HG03521 (cell line): ENCODE measurements at regions not wholly inside any gene's neighbourhood (a gene's known extent, or its start where the extent isn't known, plus 50 kb on each side); places are given as distances from the start of the nearest gene placed in this dataset.
"Not testable (repeated sequence)": the region's sequence is repeated elsewhere in the genome, so short reads cannot be mapped to it uniquely, and the experiment has no call there.

ENCODE experiments used
- ATAC-seq: cut with Tn5 transposase; IDR thresholded peaks from one replicate; pipeline ENCODE4 v1.9.1; 2021; ENCODE audit warnings: mild to moderate bottlenecking, moderate library complexity; ENCODE audit not compliant: unreplicated experiment

DNA sequence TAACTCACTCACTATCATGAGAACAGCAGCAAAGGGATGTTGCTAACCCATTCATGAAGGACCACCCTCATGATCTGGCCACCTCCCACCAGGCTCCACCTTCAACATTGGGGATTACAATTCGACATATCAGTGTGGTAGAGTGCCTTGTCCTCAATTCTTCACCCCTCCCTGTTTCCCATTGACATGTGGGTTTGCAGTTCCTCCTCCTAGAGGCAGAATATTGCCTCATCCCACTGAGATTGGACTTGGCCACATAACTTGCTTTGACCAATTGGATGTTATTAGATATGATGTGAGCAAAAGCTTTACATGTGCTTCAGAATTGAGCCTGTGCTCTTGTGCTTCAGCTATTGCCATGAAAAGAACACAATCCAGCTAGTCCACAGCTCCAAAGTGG is 217.0 kb upstream of the CXCR4 start:
- ATAC-seq: no peak

GRCh38 chr2:136332436-136333095 is 214.6 kb upstream of the CXCR4 start:
- ATAC-seq: no peak

- no peak for ATAC-seq
These were observed 213.3 kb upstream of the CXCR4 start for GRCh38 chr2:136331226-136331625.

- ATAC-seq: no peak
These were observed 210.4 kb upstream of the CXCR4 start for GRCh38 chr2:136328207-136328795.

- ATAC-seq: peak; percentile 84
These were observed 209.4 kb upstream of the CXCR4 start for GRCh38 chr2:136327162-136327852.

GRCh38 chr2:136325844-136326331 is 207.9 kb upstream of the CXCR4 start:
- no peak for ATAC-seq

GRCh38 chr2:136324966-136325365 is 207.0 kb upstream of the CXCR4 start:
- no peak for ATAC-seq

DNA sequence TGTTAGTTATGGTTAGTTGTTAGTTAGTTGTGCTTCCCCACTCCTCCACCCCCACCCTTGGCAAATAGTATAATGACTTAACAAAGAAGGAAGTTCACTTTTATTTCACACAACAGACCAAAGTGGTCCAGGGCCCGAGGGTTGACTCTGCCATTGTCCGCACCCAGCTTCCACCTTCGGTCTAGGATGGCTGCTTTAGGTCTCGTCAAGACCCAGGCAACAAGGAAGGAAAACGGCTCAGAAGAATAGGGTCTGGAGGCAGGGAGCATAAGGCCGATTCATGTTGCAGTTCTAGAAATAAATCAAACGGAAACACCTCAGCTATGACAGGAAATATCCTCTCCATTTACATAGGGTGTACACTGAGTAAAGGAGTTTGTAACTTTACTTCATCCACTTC is 206.0 kb upstream of the CXCR4 start:
- no peak for ATAC-seq

DNA sequence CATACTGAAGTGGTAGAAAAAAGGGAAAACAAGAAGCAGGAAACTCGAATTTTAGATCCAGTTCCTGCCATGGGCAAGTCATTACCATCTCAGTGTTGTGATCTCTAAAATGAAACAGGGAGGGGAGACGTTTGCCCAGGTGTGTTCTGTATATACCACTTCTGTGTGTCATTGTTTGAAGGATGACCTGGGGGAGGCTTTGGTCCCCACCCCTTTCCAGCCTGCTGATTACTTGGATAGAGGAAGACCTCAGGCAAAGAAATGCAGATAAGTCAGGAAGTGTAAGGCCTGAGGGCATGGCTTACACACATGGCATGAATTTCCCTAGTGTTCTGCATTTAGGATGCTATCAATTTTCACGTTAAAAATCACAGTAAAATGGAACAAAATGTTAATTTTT is 205.2 kb upstream of the CXCR4 start:
- no peak for ATAC-seq

DNA sequence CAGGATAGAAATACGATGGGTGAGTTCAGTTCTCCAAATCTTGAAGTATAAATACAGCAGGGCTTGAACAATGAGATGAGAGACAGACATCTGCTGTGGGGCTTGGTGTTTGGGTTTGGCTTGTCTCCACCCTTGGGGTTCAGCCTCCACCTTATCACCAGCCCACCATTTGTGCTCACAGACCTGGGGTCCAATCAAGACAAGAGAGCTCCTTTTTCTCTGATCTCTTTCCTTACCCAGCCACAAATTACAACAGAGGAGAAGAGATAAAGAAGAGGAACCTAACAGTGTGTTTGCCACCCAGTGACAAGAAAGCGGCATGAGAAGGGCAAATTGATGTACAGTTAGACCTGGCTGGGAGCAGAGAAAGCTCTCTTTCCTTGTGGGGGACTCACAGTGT is 204.5 kb upstream of the CXCR4 start:
- no peak for ATAC-seq

GRCh38 chr2:136319651-136320050 is 201.7 kb upstream of the CXCR4 start:
- ATAC-seq: no peak

DNA sequence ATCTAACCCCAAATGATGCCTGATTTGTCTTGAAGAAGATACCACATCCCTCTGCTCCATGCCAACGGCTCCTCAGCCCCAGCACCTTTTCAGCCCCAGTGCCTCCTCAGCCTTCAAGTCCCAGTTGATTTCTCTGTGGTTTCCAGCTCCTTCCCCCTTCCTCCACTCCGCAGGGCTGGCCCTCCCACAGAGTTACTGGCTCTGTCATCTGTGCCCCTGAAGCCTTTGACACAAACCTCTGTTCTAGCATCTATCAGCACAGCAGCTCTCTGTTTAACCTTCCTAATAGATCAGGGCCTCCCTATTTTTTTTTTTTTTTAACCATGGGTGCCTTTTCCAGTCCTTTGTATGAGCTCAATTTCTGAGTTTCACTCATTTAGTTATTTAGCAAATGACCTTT is 201.3 kb upstream of the CXCR4 start:
- ATAC-seq: no peak

GRCh38 chr2:136314240-136314639 is 196.3 kb upstream of the CXCR4 start:
- no peak for ATAC-seq

GRCh38 chr2:136312568-136312967 is 194.6 kb upstream of the CXCR4 start:
- ATAC-seq: not testable (repeated sequence)

DNA sequence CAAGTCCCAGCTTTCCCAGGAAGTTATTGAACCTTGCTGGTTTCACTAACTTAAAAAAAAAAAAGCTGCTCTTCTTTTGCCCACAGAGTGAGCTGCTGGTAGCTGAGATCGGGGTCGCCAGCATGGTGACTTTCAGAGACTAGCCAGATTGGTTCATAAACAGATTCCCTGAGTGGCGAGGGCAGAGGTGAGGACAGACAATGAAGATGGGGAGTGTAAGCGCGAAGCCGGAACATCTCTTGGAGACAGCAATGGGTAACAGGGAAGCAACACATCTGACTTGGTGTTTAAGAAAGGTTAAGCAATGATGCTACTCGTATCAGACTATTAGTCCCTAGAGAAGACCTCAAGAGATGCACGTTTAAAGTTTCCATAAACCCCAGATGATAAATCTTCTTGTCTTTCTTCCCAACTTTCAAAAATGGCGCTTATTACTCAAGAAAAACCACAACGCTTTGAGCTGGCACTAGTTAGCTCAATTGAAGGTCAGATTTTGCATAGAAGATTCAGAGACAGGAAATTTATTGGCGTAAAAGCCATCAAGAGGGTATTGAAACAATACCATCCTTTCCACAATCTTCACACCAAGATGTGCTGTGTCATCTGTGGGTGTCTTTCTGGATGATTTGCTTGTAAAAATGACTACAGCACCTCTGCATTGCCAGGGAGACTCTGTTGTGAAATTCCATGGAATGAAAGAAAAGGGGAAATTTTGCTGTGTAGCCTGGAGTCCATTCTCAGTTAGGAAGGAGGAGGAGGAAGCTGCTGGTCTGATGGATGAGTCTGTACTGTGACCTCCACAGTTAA is 193.1 kb upstream of the CXCR4 start:
- ATAC-seq: no peak

- ATAC-seq: no peak
These were observed 192.1 kb upstream of the CXCR4 start for GRCh38 chr2:136310005-136310495.

DNA sequence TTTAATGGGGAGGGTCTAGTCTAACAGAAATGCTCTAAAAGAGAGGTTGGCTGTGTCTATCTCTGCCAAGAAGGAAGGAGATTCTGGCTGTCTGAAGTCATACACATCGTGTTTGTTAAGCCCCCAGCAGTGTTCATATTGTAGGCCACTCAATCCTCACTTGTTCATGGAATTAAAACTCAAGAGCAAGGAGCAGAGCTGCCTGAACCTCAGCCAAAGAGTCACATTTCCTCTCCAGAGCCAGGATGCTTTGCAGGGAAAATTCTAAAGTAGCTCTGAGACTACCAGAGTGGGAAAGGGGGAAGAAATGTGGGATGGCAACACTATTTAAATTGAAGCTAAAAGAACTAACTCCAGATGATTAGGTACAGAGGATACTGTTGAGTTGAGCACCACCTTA is 190.7 kb upstream of the CXCR4 start:
- no peak for ATAC-seq

- no peak for ATAC-seq
These were observed 188.9 kb upstream of the CXCR4 start for GRCh38 chr2:136306836-136307235.

DNA sequence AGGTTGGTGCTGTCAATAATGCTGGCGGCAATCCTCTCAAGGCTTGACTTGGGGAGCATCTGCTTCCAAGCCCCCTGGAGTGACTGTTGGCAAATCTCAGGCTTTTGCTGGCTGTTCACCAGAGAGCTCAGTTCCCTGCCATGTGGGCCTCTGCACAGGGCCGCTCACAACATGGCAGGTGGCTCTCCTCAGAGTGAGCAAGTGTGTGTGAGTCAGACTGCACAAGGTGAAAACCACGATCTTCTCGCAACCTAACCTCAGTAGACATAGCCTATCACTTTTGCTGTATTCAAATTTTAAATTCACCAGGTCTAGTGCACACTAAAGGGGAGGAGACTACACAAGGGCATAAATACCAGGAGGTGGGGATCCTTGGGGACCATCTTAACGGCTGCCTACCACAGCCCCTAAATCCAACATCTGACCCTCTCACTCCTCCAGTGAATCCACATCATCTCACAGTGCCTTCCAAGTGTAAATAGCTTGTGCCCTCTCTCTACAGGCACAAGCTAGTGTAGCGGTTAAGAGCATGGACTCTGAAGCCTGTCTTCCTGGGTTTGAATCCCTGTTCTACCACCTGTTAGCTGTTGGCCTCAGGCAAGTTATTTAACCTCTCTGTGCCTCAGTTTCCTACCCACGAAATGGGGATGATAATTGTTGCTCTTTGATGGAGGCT is 187.7 kb upstream of the CXCR4 start:
- peak; percentile 93 for ATAC-seq

- ATAC-seq: no peak
These were observed 183.1 kb upstream of the CXCR4 start for GRCh38 chr2:136301006-136301405.

- no peak for ATAC-seq
These were observed 180.7 kb upstream of the CXCR4 start for GRCh38 chr2:136298631-136299030.
